ENCODE measurements at regions not wholly inside any gene's neighbourhood (a gene's known extent, or its start where the extent isn't known, plus 50 kb on each side); places are given as distances from the start of the nearest gene placed in this dataset.

GRCh38 chr5:117743337-117743736 lies 1168.7 kb upstream of the SEMA6A start:
- Histone ChIP-seq H3K4me3 (no peak overlapping the region), H3K4me1 (no peaks in the 10 kb centered on the region), H3K27me3 (no peaks in the 10 kb centered on the region), H3K27ac (no peak overlapping the region), H3K36me3 (no peaks in the 10 kb centered on the region), H3K9me3 (no peaks in the 10 kb centered on the region)
- intact Hi-C loops (cut with DNase I): no loop called here
- no peak for TF ChIP-seq CTCF (IDR thresholded peaks at IDR 0.05)
- DNase-seq: no peak
- ATAC-seq: no peak

- DNase-seq (no peak), ATAC-seq (no peak)
- no peak overlapping the region for H3K27ac ChIP-seq
- TF ChIP-seq CTCF (IDR thresholded peaks at IDR 0.05): no peak
- intact Hi-C loops (cut with DNase I): no loop called here
- H3K9me3 ChIP-seq: no peaks in the 10 kb centered on the region
- no peaks in the 10 kb centered on the region for H3K36me3 ChIP-seq
- H3K27me3 ChIP-seq: no peaks in the 10 kb centered on the region
- no peaks in the 10 kb centered on the region for H3K4me1 ChIP-seq
- no peak overlapping the region for H3K4me3 ChIP-seq
Measured at GRCh38 chr5:117741655-117742206, 1167.1 kb upstream of the SEMA6A start.

- Histone ChIP-seq H3K36me3 (no peaks in the 10 kb centered on the region), H3K27ac (no peak overlapping the region), H3K27me3 (no peaks in the 10 kb centered on the region), H3K4me3 (no peak overlapping the region), H3K9me3 (no peaks in the 10 kb centered on the region), H3K4me1 (no peaks in the 10 kb centered on the region)
- TF ChIP-seq CTCF (IDR thresholded peaks at IDR 0.05): no peak
- no peak for DNase-seq
- intact Hi-C loops (cut with DNase I): no loop called here
- ATAC-seq: no peak
Measured at GRCh38 chr5:117740268-117740667, 1165.6 kb upstream of the SEMA6A start.

- H3K27me3 ChIP-seq: no peaks in the 10 kb centered on the region
- H3K27ac ChIP-seq: no peak overlapping the region
- intact Hi-C loops (cut with DNase I): no loop called here
- no peaks in the 10 kb centered on the region for H3K36me3 ChIP-seq
- no peaks in the 10 kb centered on the region for H3K4me1 ChIP-seq
- H3K9me3 ChIP-seq: no peaks in the 10 kb centered on the region
- DNase-seq (no peak), ATAC-seq (no peak)
- H3K4me3 ChIP-seq: no peak overlapping the region
- TF ChIP-seq CTCF (IDR thresholded peaks at IDR 0.05): no peak
Measured at GRCh38 chr5:117738571-117738970, 1163.9 kb upstream of the SEMA6A start.

- intact Hi-C loops (cut with DNase I): no loop called here
- ATAC-seq (no peak), DNase-seq (no peak)
- TF ChIP-seq CTCF (IDR thresholded peaks at IDR 0.05): no peak
- Histone ChIP-seq H3K27me3 (no peaks in the 10 kb centered on the region), H3K4me1 (no peaks in the 10 kb centered on the region), H3K9me3 (no peaks in the 10 kb centered on the region), H3K36me3 (no peaks in the 10 kb centered on the region), H3K4me3 (no peak overlapping the region), H3K27ac (no peak overlapping the region)
Measured at GRCh38 chr5:117736698-117737097, 1162.1 kb upstream of the SEMA6A start.

- ATAC-seq: no peak
- Histone ChIP-seq H3K4me1 (no peaks in the 10 kb centered on the region), H3K27me3 (no peaks in the 10 kb centered on the region)
Measured at GRCh38 chr5:117734056-117734455, 1159.4 kb upstream of the SEMA6A start.

More at GRCh38 chr5:117734056-117734455, 1159.4 kb upstream of the SEMA6A start:
- Histone ChIP-seq H3K4me3 (no peak overlapping the region), H3K9me3 (no peaks in the 10 kb centered on the region), H3K27ac (no peak overlapping the region), H3K36me3 (no peaks in the 10 kb centered on the region)
- TF ChIP-seq CTCF (IDR thresholded peaks at IDR 0.05): no peak
- intact Hi-C loops (cut with DNase I): no loop called here
- DNase-seq: no peak
